A549 (cell line): ENCODE measurements at regions not wholly inside any gene's neighbourhood (a gene's known extent, or its start where the extent isn't known, plus 50 kb on each side); places are given as distances from the start of the nearest gene placed in this dataset.

ENCODE experiments used
- ATAC-seq, 2 experiments: fragments of 200-7000 bp in 1 of 2; fragments of >200 bp in 1 of 2; cut with Nextera tagmentation in 1 of 2; cut with Tn5 transposase in 1 of 2; 3 replicates each; pipeline versions ENCODE4 v1.8.0 to v1.9.1; 2018 to 2020; ENCODE audit warnings: mild to moderate bottlenecking in 1 of 2, moderate library complexity in 1 of 2
- CTCF ChIA-PET: fragments of 300-600 bp; sonication (Branson Sonifier 250); formaldehyde crosslinking; extraction: SDS; loops from one replicate; lab custom pipeline; 2021; ENCODE audit warnings: antibody characterized with exemption, inconsistent platforms; lab: Yijun Ruan, JAX
- POLR2A ChIA-PET: fragments of 350-600 bp; formaldehyde crosslinking; extraction: SDS; loops from one replicate; lab custom pipeline; 2021; ENCODE audit warnings: antibody characterized with exemption, inconsistent platforms; lab: Yijun Ruan, JAX
- DNase-seq, 2 experiments: peaks; one replicate each; pipeline versions ENCODE4 v3.0.0 to v3.0.0-alpha.2; 2011 to 2016; ENCODE audit warnings: low read depth in 1 of 2, low spot score in 1 of 2
- FAIRE-seq: peaks from 2 replicates; lab custom pipeline; 2011; peaks lifted over from hg19 to GRCh38; lab: Jason Lieb, UNC
- H3K27ac ChIP-seq, 2 experiments: fragments of >200 bp; sonication (Bioruptor Twin); formaldehyde crosslinking; 3 replicates each; pipeline ENCODE4 v1.5.1; 2016 to 2017
- H3K4me1 ChIP-seq: fragments of >200 bp; sonication (Bioruptor Twin); formaldehyde crosslinking; 3 replicates; pipeline ENCODE4 v1.6.1; 2016
- H3K4me2 ChIP-seq: fragments of >200 bp; sonication (Bioruptor Twin); formaldehyde crosslinking; 3 replicates; pipeline ENCODE4 v1.6.1; 2016
- H3K4me3 ChIP-seq: fragments of >200 bp; sonication (Bioruptor Twin); formaldehyde crosslinking; 3 replicates; pipeline ENCODE4 v1.5.1; 2016
- H3K9me3 ChIP-seq: fragments of >200 bp; sonication (Bioruptor Twin); formaldehyde crosslinking; 3 replicates; pipeline ENCODE4 v1.6.1; 2016
- BHLHE40 ChIP-seq: IDR thresholded peaks from 2 replicates; pipeline ENCODE4 v1.6.1; 2012; ENCODE audit warnings: low read depth, low read length, inconsistent platforms
- CEBPB ChIP-seq, 2 experiments: fragments of >200 bp in 1 of 2; sonication (Bioruptor Twin) in 1 of 2; formaldehyde crosslinking in 1 of 2; IDR thresholded peaks; 2 replicates each; pipeline ENCODE4 v1.6.1; 2012 to 2016
- CHD4 ChIP-seq: fragments of 200-600 bp; sonication (generic); IDR thresholded peaks from 2 replicates; pipeline ENCODE4 v1.6.1; 2016; ENCODE audit warnings: antibody characterized with exemption, mild to moderate bottlenecking, borderline replicate concordance
- EHF ChIP-seq: fragments of 250-450 bp; sonication (Bioruptor Pico); IDR thresholded peaks from 2 replicates; pipeline ENCODE4 v1.5.0; 2020; ENCODE audit warnings: mild to moderate bottlenecking
- EHMT2 ChIP-seq: fragments of 200-600 bp; sonication (generic); IDR thresholded peaks from 2 replicates; pipeline ENCODE4 v1.6.1; 2016; ENCODE audit warnings: antibody characterized with exemption, low read depth, mild to moderate bottlenecking, moderate library complexity
- FOXS1 ChIP-seq: fragments of 250-450 bp; sonication (Bioruptor Pico); IDR thresholded peaks from 2 replicates; pipeline ENCODE4 v1.5.0; 2020; ENCODE audit warnings: mild to moderate bottlenecking, moderate library complexity
- HDAC2 ChIP-seq: fragments of 200-600 bp; sonication (generic); IDR thresholded peaks from 2 replicates; pipeline ENCODE4 v1.6.1; 2016
- HEYL ChIP-seq: fragments of 250-450 bp; sonication (Bioruptor Pico); IDR thresholded peaks from 2 replicates; pipeline ENCODE4 v1.8.0; 2021; ENCODE audit warnings: mild to moderate bottlenecking, moderate library complexity
- HOXA7 ChIP-seq: fragments of 250-450 bp; sonication (Bioruptor Pico); IDR thresholded peaks from 2 replicates; pipeline ENCODE4 v1.5.0; 2020; ENCODE audit warnings: mild to moderate bottlenecking, moderate library complexity
- JUNB ChIP-seq: fragments of >200 bp; sonication (Bioruptor Twin); formaldehyde crosslinking; IDR thresholded peaks from 2 replicates; pipeline ENCODE4 v1.6.1; 2016
- MAZ ChIP-seq: fragments of 150-350 bp; IDR thresholded peaks from 2 replicates; pipeline ENCODE4 v1.6.1; 2014; ENCODE audit warnings: antibody characterized with exemption, low read depth, low read length, borderline replicate concordance
- MYC ChIP-seq: IDR thresholded peaks from 2 replicates; pipeline ENCODE4 v1.6.1; 2012; ENCODE audit warnings: mild to moderate bottlenecking, inconsistent platforms, low read length, improper control_type of control experiment, borderline replicate concordance
- NPAS2 ChIP-seq: fragments of 250-450 bp; sonication (Bioruptor Pico); IDR thresholded peaks from 2 replicates; pipeline ENCODE4 v1.8.0; 2022; ENCODE audit warnings: mild to moderate bottlenecking, moderate library complexity, borderline replicate concordance
- NR3C1 ChIP-seq: fragments of >200 bp; sonication (Bioruptor Twin); formaldehyde crosslinking; IDR thresholded peaks from 3 replicates; pipeline ENCODE4 v1.6.1; 2017
- PBX3 ChIP-seq: IDR thresholded peaks from 2 replicates; pipeline ENCODE4 v1.6.1; 2012
- PHF8 ChIP-seq: fragments of 200-600 bp; sonication (generic); IDR thresholded peaks from 2 replicates; pipeline ENCODE4 v1.6.1; 2016; ENCODE audit warnings: low read depth, mild to moderate bottlenecking, antibody characterized with exemption, moderate library complexity, borderline replicate concordance
- POLR2A ChIP-seq: IDR thresholded peaks from 2 replicates; pipeline ENCODE4 v1.6.1; 2012; ENCODE audit warnings: mild to moderate bottlenecking, low read length
- RARB ChIP-seq: fragments of 250-450 bp; sonication (Bioruptor Pico); IDR thresholded peaks from 2 replicates; pipeline ENCODE4 v1.8.0; 2021; ENCODE audit warnings: mild to moderate bottlenecking, moderate library complexity
- RFX5 ChIP-seq: fragments of 450-650 bp; IDR thresholded peaks from 2 replicates; pipeline ENCODE4 v1.7.1; 2014; ENCODE audit warnings: antibody characterized with exemption, mild to moderate bottlenecking, moderate library complexity
- RNF2 ChIP-seq: fragments of 200-600 bp; sonication (generic); IDR thresholded peaks from 2 replicates; pipeline ENCODE4 v1.6.1; 2016; ENCODE audit warnings: low read depth, mild to moderate bottlenecking, antibody characterized with exemption, moderate library complexity, borderline replicate concordance
- SREBF2 ChIP-seq: fragments of 450-650 bp; IDR thresholded peaks from 2 replicates; pipeline ENCODE4 v1.6.1; 2014; ENCODE audit warnings: mild to moderate bottlenecking, moderate library complexity
- ZC3H11A ChIP-seq: fragments of 450-650 bp; IDR thresholded peaks from 2 replicates; pipeline ENCODE4 v1.6.1; 2014; ENCODE audit warnings: antibody characterized with exemption, mild to moderate bottlenecking
- ZNF302 ChIP-seq: fragments of 250-450 bp; sonication (Bioruptor Pico); IDR thresholded peaks from 2 replicates; pipeline ENCODE4 v1.9.0; 2021; ENCODE audit warnings: inconsistent platforms, mild to moderate bottlenecking, moderate library complexity
- ZSCAN20 ChIP-seq: fragments of 250-450 bp; sonication (Bioruptor Pico); IDR thresholded peaks from 2 replicates; pipeline ENCODE4 v1.8.0; 2022; ENCODE audit warnings: mild to moderate bottlenecking, moderate library complexity
- WGBS: methylation state at CpG from one replicate; pipeline ENCODE4 v1.1.6; 2017; ENCODE audit errors: missing lambda C conversion rate; 5-methylcytosine and 5-hydroxymethylcytosine counted together
- TF ChIP-seq, protein P1 (sequence below): fragments of >200 bp; sonication (Bioruptor Twin); formaldehyde crosslinking; IDR thresholded peaks from 3 replicates; pipeline ENCODE4 v1.5.1; 2016
- TF ChIP-seq, protein P2 (sequence below): fragments of 150-350 bp; IDR thresholded peaks from 2 replicates; pipeline ENCODE4 v1.6.1; 2014; ENCODE audit warnings: low read depth, mild to moderate bottlenecking, low read length

DNA sequence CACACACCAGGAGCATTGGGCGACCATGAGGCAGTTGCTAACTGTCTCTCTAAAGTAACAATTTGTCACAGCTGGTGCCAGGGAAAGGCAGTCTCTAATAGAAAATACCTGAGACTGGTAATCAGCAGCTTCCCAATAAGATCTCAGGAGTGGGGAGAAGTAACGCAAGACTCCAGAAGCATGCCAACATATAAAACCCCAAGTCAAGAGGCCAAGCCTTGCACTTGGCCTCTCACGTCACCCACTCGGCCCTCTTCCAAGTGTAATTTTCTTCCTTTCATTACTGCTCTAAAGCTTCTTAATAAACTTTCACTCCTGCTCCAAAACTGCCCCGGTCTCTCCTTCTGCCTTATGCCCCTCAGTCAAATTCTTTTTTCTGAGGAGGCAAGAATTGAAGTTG is 455.6 kb upstream of the ACVR2A start:
- TF ChIP-seq PBX3 (no peak), MAZ (no peak), EHMT2 (no peak), POLR2A (no peak), FOXS1 (CRISPR knock-in tag) (no peak), EHF (CRISPR knock-in tag) (no peak), PHF8 (no peak), RARB (CRISPR knock-in tag) (no peak), NPAS2 (CRISPR knock-in tag) (no peak), HEYL (CRISPR knock-in tag) (no peak), MYC (no peak), NR3C1 (no peak), HOXA7 (no peak), ZC3H11A (no peak), HDAC2 (no peak), BHLHE40 (no peak), ZNF302 (no peak)
- TF ChIP-seq, protein P1, sequence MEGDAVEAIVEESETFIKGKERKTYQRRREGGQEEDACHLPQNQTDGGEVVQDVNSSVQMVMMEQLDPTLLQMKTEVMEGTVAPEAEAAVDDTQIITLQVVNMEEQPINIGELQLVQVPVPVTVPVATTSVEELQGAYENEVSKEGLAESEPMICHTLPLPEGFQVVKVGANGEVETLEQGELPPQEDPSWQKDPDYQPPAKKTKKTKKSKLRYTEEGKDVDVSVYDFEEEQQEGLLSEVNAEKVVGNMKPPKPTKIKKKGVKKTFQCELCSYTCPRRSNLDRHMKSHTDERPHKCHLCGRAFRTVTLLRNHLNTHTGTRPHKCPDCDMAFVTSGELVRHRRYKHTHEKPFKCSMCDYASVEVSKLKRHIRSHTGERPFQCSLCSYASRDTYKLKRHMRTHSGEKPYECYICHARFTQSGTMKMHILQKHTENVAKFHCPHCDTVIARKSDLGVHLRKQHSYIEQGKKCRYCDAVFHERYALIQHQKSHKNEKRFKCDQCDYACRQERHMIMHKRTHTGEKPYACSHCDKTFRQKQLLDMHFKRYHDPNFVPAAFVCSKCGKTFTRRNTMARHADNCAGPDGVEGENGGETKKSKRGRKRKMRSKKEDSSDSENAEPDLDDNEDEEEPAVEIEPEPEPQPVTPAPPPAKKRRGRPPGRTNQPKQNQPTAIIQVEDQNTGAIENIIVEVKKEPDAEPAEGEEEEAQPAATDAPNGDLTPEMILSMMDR, result no peak
- TF ChIP-seq, protein P2, sequence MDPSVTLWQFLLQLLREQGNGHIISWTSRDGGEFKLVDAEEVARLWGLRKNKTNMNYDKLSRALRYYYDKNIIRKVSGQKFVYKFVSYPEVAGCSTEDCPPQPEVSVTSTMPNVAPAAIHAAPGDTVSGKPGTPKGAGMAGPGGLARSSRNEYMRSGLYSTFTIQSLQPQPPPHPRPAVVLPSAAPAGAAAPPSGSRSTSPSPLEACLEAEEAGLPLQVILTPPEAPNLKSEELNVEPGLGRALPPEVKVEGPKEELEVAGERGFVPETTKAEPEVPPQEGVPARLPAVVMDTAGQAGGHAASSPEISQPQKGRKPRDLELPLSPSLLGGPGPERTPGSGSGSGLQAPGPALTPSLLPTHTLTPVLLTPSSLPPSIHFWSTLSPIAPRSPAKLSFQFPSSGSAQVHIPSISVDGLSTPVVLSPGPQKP, result no peak
- TF ChIP-seq, all 56 proteins: peak for 0
- Histone ChIP-seq H3K9me3 (no peaks in the 10 kb centered on the region), H3K4me2 (no peak overlapping the region), H3K4me1 (no peaks in the 10 kb centered on the region), H3K27ac (no peak overlapping the region), H3K4me3 (no peak overlapping the region)
- DNase-seq (no peak), FAIRE-seq (no peak), ATAC-seq (no peak)
- ChIA-PET POLR2A (no interaction called here), CTCF (no interaction called here)
- 24% methylated on average over 5 of the region's 5 CpGs for WGBS

- H3K4me2 ChIP-seq, result no peak overlapping the region
- TF ChIP-seq ZSCAN20 (CRISPR knock-in tag) (no peak), SREBF2 (no peak), RNF2 (no peak), CEBPB (IDR thresholded peaks at IDR 0.05) (no peak), RFX5 (no peak), JUNB (no peak), CHD4 (no peak), PHF8 (no peak)
- no peaks in the 10 kb centered on the region for H3K4me1 ChIP-seq
- ATAC-seq (no peak), DNase-seq (no peak), FAIRE-seq (no peak)
- POLR2A ChIA-PET, result no interaction called here
- WGBS, result 10% methylated on average over 2 of the region's 2 CpGs
- H3K27ac ChIP-seq, result no peak overlapping the region
- no peaks in the 10 kb centered on the region for H3K9me3 ChIP-seq
- H3K4me3 ChIP-seq, result no peak overlapping the region
- CTCF ChIA-PET, result no interaction called here
Observed at GRCh38 chr2:147388217-147388616, 456.6 kb upstream of the ACVR2A start.
